Astrocyte (in vitro differentiated cells and primary cell): ENCODE measurements at regions not wholly inside any gene's neighbourhood (a gene's known extent, or its start where the extent isn't known, plus 50 kb on each side); places are given as distances from the start of the nearest gene placed in this dataset.

Experiments
- EZH2 ChIP-seq: IDR thresholded peaks from 2 replicates; pipeline ENCODE4 v1.6.1; 2012; ENCODE audit warnings: mild to moderate bottlenecking, low read length, inconsistent platforms; ENCODE audit not compliant: insufficient read depth
- TF ChIP-seq, protein P1 (sequence below): IDR thresholded peaks from 2 replicates; pipeline ENCODE4 v1.5.1; 2011; ENCODE audit warnings: low read depth, mild to moderate bottlenecking, inconsistent platforms, low read length, moderate library complexity; ENCODE audit not compliant: insufficient read depth

DNA sequence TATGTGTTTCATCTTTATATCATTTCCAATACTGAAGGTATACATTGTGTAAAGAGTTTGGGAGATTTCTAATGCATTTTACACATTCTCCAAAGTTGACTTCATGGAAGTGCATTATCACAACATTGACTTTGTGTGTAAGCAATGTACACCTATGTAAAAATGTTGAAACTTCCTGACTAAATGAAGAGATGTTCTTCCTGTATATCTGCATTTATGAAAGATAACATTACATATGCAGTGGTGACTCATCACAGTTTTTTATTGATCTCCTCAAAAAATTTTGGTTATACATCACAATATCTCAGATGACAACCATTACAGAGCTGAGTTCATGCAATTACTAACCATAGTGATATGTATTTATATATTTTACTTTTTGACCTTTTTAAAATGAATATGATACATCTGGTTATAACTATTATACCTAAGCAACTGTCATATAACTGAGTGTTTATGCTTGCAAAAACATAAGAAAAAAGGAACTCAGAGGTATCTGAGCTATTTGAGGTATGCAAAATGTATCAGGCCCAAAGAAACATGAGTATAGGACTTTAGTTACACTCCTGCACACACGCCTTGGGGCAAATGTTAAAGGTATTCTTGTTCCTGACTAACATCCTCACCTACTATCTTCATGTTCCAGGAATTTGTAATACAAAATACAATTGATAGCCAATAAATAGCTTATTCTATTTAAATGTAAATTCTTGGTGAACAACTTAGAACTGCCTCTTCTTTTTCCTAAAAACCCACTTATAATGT lies 88.2 kb upstream of the OLFM3 start:
- no peak for TF ChIP-seq EZH2
- TF ChIP-seq, protein P1, sequence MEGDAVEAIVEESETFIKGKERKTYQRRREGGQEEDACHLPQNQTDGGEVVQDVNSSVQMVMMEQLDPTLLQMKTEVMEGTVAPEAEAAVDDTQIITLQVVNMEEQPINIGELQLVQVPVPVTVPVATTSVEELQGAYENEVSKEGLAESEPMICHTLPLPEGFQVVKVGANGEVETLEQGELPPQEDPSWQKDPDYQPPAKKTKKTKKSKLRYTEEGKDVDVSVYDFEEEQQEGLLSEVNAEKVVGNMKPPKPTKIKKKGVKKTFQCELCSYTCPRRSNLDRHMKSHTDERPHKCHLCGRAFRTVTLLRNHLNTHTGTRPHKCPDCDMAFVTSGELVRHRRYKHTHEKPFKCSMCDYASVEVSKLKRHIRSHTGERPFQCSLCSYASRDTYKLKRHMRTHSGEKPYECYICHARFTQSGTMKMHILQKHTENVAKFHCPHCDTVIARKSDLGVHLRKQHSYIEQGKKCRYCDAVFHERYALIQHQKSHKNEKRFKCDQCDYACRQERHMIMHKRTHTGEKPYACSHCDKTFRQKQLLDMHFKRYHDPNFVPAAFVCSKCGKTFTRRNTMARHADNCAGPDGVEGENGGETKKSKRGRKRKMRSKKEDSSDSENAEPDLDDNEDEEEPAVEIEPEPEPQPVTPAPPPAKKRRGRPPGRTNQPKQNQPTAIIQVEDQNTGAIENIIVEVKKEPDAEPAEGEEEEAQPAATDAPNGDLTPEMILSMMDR: no peak
